Adrenal gland (tissue), 9 donors: ENCODE measurements at regions not wholly inside any gene's neighbourhood (a gene's known extent, or its start where the extent isn't known, plus 50 kb on each side); places are given as distances from the start of the nearest gene placed in this dataset.

Experiments
- DNase-seq, 7 donors: peaks; one replicate each; pipeline ENCODE4 v3.0.0-alpha.2; 2019 to 2020
- H3K27ac ChIP-seq, 5 donors: fragments of 200-600 bp; sonication (generic) in 4 of 5; 1 replicate in 3 of 5; 2 replicates in 2 of 5; pipeline versions ENCODE4 v1.5.1 to v1.8.0; 2016 to 2020; ENCODE audit warnings: mild to moderate bottlenecking in 1 of 5
- H3K27me3 ChIP-seq: fragments of 200-600 bp; 2 replicates; pipeline ENCODE4 v1.8.0; 2021
- H3K36me3 ChIP-seq, 2 donors: fragments of 200-600 bp; replicated peaks in 1 of 2; 1 replicate in 1 of 2; 2 replicates in 1 of 2; pipeline versions ENCODE4 v1.5.1 to v1.8.0; 2018 to 2022
- H3K4me1 ChIP-seq, 2 donors: fragments of 200-600 bp; replicated peaks in 1 of 2; 1 replicate in 1 of 2; 2 replicates in 1 of 2; pipeline versions ENCODE4 v1.5.1 to v1.8.0; 2018 to 2021
- H3K4me3 ChIP-seq, 4 donors: fragments of 200-600 bp; sonication (generic) in 3 of 4; one replicate each; pipeline ENCODE4 v1.5.1; 2016 to 2018
- H3K9me3 ChIP-seq, 3 donors: fragments of 200-600 bp; sonication (generic) in 1 of 3; replicated peaks in 1 of 3; 1 replicate in 2 of 3; 2 replicates in 1 of 3; pipeline versions ENCODE4 v1.5.1 to v1.8.0; 2016 to 2021
- POLR2A ChIP-seq, 2 donors: fragments of 450-650 bp; IDR thresholded peaks; one replicate each; pipeline ENCODE4 v1.6.1; 2017; ENCODE audit warnings: antibody characterized with exemption in 2 of 2, mild to moderate bottlenecking in 2 of 2, moderate library complexity in 1 of 2
- WGBS, 4 donors: extraction: QIAGEN DNeasy Blood & Tissue Kit in 2 of 4; methylation state at CpG; one replicate each; pipeline versions ENCODE4 v1.1.5 to v1.1.7; 2013 to 2017; 5-methylcytosine and 5-hydroxymethylcytosine counted together
- intact Hi-C, 2 donors: fragments of 100-400 bp; cut with DNase I; formaldehyde crosslinking; loops; one replicate each; pipeline versions ENCODE4 v1.14.1 to v1.15.0; 2022 to 2023
- TF ChIP-seq, protein P1 (sequence below), 6 experiments: fragments of 450-650 bp in 4 of 6; fragments of 200-600 bp in 2 of 6; sonication (generic) in 1 of 6; IDR thresholded peaks; 1 replicate in 5 of 6; 2 replicates in 1 of 6; pipeline versions ENCODE4 v1.5.1 to v1.8.0; 2016 to 2021; ENCODE audit warnings: antibody characterized with exemption in 6 of 6, mild to moderate bottlenecking in 2 of 6, moderate library complexity in 1 of 6
- donor health status: healthy with polysubstance abuse.
- donor health status: Bipolar disorder and iron deficiency.
- donor health status: DM: yes; HTN: yes; CAD: no.
- donor health status: DM: no; HTN: no; CAD: no.
- donor health status: DM: no; HTN: no; CAD: no.

DNA sequence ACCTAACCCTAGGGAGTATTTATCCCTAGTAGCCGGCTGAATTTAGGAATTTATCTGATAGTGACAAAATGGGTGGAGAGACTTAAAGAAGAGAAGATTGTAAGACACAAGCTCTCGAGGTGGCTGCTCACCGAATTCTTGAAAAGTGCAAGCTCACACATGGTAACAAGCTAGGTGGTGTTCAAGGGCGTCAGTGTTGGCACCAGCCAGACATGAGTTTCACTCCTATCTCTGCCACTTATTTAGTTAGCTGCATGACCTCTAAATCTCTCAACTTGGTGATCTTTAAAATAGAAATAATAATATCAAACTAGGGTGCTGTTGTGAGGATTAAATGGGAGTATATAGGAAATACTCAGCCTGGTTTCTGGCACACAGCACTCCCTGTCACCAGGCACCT is 102.6 kb upstream of the APCDD1 start:
- Histone ChIP-seq H3K27me3 (no peaks in the 10 kb centered on the region), H3K36me3 (no peaks in the 10 kb centered on the region), H3K9me3 (no peaks in the 10 kb centered on the region), H3K27ac (no peak overlapping the region), H3K4me1 (peaks cover 4 to 10% of the 10 kb centered on the region in 2 donors), H3K4me3 (no peak overlapping the region)
- intact Hi-C loops: no loop called here
- 90 to 94% (median 91%) methylated on average over 4 of the region's 4 CpGs for WGBS, 4 donors
- TF ChIP-seq POLR2A (IDR thresholded peaks at IDR 0.05): no peak
- TF ChIP-seq, protein P1, sequence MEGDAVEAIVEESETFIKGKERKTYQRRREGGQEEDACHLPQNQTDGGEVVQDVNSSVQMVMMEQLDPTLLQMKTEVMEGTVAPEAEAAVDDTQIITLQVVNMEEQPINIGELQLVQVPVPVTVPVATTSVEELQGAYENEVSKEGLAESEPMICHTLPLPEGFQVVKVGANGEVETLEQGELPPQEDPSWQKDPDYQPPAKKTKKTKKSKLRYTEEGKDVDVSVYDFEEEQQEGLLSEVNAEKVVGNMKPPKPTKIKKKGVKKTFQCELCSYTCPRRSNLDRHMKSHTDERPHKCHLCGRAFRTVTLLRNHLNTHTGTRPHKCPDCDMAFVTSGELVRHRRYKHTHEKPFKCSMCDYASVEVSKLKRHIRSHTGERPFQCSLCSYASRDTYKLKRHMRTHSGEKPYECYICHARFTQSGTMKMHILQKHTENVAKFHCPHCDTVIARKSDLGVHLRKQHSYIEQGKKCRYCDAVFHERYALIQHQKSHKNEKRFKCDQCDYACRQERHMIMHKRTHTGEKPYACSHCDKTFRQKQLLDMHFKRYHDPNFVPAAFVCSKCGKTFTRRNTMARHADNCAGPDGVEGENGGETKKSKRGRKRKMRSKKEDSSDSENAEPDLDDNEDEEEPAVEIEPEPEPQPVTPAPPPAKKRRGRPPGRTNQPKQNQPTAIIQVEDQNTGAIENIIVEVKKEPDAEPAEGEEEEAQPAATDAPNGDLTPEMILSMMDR (IDR thresholded peaks at IDR 0.05): no peak
- no peak for DNase-seq

- no peaks in the 10 kb centered on the region for H3K27me3 ChIP-seq
- no peak overlapping the region for H3K4me3 ChIP-seq
- intact Hi-C loops: no loop called here
- TF ChIP-seq, protein P1 (IDR thresholded peaks at IDR 0.05): no peak
- no peak for TF ChIP-seq POLR2A (IDR thresholded peaks at IDR 0.05)
- WGBS, 4 donors: 95 to 100% (median 98%) methylated on average over 2 of the region's 2 CpGs
- H3K4me1 ChIP-seq: peaks cover 4 to 10% of the 10 kb centered on the region in 2 donors
- H3K27ac ChIP-seq: no peak overlapping the region
- no peaks in the 10 kb centered on the region for H3K9me3 ChIP-seq
- no peak for DNase-seq
- H3K36me3 ChIP-seq: no peaks in the 10 kb centered on the region
These were observed 101.8 kb upstream of the APCDD1 start for GRCh38 chr18:10352671-10353070.

DNA sequence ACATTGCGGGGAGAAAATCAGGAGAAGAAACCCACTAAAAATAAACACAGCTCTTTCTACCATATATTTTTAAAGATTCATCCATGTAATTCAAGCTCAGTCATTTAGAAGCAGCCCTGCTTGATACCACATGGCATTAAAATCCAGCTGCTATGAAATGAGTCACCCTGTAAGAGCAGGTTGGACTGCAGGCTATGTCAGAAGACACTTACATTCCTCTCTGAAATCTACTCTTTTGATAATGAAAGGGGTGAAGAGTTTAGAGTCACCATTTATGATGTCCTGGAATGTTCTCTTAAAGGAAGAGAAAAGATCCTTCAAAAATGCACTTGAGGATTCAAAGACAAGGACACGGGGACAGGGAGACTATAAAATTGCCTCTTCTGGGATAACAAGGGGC is 100.6 kb upstream of the APCDD1 start:
- Histone ChIP-seq H3K36me3 (no peaks in the 10 kb centered on the region), H3K9me3 (no peaks in the 10 kb centered on the region), H3K4me3 (no peak overlapping the region), H3K4me1 (peaks cover 4 to 10% of the 10 kb centered on the region in 2 donors), H3K27me3 (no peaks in the 10 kb centered on the region), H3K27ac (peak overlapping the region in 1 of 5 donors; percentile 3)
- DNase-seq: no peak
- intact Hi-C loops: no loop called here
- WGBS, 4 donors: 80 to 85% (median 82%) methylated on average over 2 of the region's 2 CpGs
- no peak for TF ChIP-seq POLR2A (IDR thresholded peaks at IDR 0.05)
- TF ChIP-seq, protein P1 (IDR thresholded peaks at IDR 0.05): no peak

DNA sequence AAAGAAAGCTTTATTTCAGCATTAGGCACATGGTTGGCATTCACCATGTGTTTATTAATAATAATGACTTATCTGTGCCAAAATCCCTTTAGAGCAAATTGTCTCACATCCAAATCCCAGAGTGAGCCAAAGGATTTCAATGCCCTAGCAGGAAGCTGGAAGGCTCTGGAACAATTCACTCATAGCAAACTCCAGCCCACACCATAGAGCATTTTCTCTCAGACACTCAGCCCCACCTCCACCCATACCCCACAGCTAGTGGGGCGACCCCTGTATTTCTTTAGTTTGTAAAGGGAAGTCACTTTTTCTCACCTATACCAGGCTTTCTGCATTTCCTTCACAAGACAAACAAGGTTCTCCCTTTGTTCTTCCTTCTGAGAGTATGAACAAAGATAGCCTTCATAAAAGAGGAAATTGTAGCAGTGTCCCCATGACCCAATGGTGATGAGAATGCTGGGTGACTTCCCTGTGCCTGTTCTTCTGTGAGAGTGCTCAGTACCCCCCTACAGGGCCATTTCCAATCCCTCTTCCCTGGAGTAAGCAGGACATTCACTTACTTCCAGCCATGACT is 100.1 kb upstream of the APCDD1 start:
- Histone ChIP-seq H3K27ac (peak overlapping the region in 2 of 5 donors; percentile 3 to 37), H3K9me3 (no peaks in the 10 kb centered on the region), H3K27me3 (no peaks in the 10 kb centered on the region), H3K4me3 (no peak overlapping the region), H3K4me1 (peaks cover 4 to 10% of the 10 kb centered on the region in 2 donors), H3K36me3 (no peaks in the 10 kb centered on the region)
- 67 to 82% (median 81%) methylated on average over 1 of the region's 1 CpG for WGBS, 4 donors
- no peak for DNase-seq
- intact Hi-C loops: no loop called here
- TF ChIP-seq, protein P1 (IDR thresholded peaks at IDR 0.05): no peak
- no peak for TF ChIP-seq POLR2A (IDR thresholded peaks at IDR 0.05)
